ENCODE measurements at regions not wholly inside any gene's neighbourhood (a gene's known extent, or its start where the extent isn't known, plus 50 kb on each side); places are given as distances from the start of the nearest gene placed in this dataset.

DNA sequence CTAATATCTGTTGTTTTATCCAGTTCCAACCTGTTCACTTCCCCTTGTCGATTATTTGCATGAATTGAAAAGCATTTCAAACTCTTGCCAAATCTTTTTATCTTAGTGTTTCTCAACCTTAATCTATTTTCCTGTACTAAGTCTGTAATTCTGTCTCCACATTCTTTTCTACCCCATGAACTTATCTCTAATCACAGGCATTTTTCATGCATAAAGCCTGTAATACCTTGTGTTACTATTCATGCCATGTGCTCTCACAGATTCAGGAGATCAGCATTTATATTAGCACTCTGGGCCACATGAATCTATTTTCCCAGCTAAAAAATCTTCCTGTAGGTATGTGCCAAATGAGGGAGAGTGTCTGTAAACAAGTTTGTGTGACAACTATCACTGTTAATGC is 1360.9 kb downstream of the STIM2 start:
- TF ChIP-seq, protein P1, sequence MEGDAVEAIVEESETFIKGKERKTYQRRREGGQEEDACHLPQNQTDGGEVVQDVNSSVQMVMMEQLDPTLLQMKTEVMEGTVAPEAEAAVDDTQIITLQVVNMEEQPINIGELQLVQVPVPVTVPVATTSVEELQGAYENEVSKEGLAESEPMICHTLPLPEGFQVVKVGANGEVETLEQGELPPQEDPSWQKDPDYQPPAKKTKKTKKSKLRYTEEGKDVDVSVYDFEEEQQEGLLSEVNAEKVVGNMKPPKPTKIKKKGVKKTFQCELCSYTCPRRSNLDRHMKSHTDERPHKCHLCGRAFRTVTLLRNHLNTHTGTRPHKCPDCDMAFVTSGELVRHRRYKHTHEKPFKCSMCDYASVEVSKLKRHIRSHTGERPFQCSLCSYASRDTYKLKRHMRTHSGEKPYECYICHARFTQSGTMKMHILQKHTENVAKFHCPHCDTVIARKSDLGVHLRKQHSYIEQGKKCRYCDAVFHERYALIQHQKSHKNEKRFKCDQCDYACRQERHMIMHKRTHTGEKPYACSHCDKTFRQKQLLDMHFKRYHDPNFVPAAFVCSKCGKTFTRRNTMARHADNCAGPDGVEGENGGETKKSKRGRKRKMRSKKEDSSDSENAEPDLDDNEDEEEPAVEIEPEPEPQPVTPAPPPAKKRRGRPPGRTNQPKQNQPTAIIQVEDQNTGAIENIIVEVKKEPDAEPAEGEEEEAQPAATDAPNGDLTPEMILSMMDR (conservative IDR thresholded peaks at IDR 0.05) = no peak
- no peak for TF ChIP-seq EZH2 (IDR thresholded peaks at IDR 0.05; ENCODE audit: low read depth)
